Left cardiac atrium (tissue), 4 donors: ENCODE measurements at regions not wholly inside any gene's neighbourhood (a gene's known extent, or its start where the extent isn't known, plus 50 kb on each side); places are given as distances from the start of the nearest gene placed in this dataset.

Experiments used
- ATAC-seq, 2 donors: fragments of 200-7000 bp; cut with Tn5 transposase; one replicate each; pipeline ENCODE4 v1.9.1; 2020; ENCODE audit warnings: mild to moderate bottlenecking in 2 of 2, moderate library complexity in 2 of 2
- DNase-seq: peaks from one replicate; pipeline ENCODE4 v3.0.0-alpha.2; 2020
- intact Hi-C, 2 donors: fragments of 100-400 bp; cut with DNase I; formaldehyde crosslinking; loops; one replicate each; pipeline versions ENCODE4 v1.14.1 to v1.15.1; 2022 to 2023
- donor health status: DM: no; HTN: yes; CAD: no.
- donor health status: DM: no; HTN: yes; CAD: no; lungs with severe emphysema.
- donor health status: DM: yes; HTN: yes; CAD: no.
- donor health status: Dilated cardiomyopathy.

GRCh38 chr7:68434857-68435256, 1163.4 kb upstream of the AUTS2 start:
- no peak for ATAC-seq
- intact Hi-C loops: no loop called here
- DNase-seq: no peak

- intact Hi-C loops: no loop called here
- DNase-seq (no peak), ATAC-seq (no peak)
These were observed 1160.3 kb upstream of the AUTS2 start for GRCh38 chr7:68438016-68438415.

GRCh38 chr7:68438811-68439210, 1159.5 kb upstream of the AUTS2 start:
- intact Hi-C loops: no loop called here
- DNase-seq (no peak), ATAC-seq (no peak)

GRCh38 chr7:68439897-68440296, 1158.4 kb upstream of the AUTS2 start:
- DNase-seq: no peak
- no peak for ATAC-seq
- intact Hi-C loops: no loop called here

- DNase-seq: no peak
- ATAC-seq: no peak
- intact Hi-C loops: no loop called here
These were observed 1157.4 kb upstream of the AUTS2 start for GRCh38 chr7:68440866-68441265.

- DNase-seq (no peak), ATAC-seq (no peak)
- intact Hi-C loops: no loop called here
These were observed 1156.6 kb upstream of the AUTS2 start for GRCh38 chr7:68441645-68442044.

- DNase-seq (no peak), ATAC-seq (no peak)
- intact Hi-C loops: no loop called here
These were observed 1155.2 kb upstream of the AUTS2 start for GRCh38 chr7:68442931-68443631.

GRCh38 chr7:68444042-68444441, 1154.2 kb upstream of the AUTS2 start:
- ATAC-seq: no peak

GRCh38 chr7:68444956-68445355, 1153.3 kb upstream of the AUTS2 start:
- no peak for DNase-seq
- ATAC-seq: no peak
- intact Hi-C loops: no loop called here

More at GRCh38 chr7:68444042-68444441, 1154.2 kb upstream of the AUTS2 start:
- no peak for DNase-seq
- intact Hi-C loops: no loop called here

GRCh38 chr7:68446183-68446582, 1152.1 kb upstream of the AUTS2 start:
- ATAC-seq (no peak), DNase-seq (no peak)
- intact Hi-C loops: no loop called here

GRCh38 chr7:68449099-68449498, 1149.2 kb upstream of the AUTS2 start:
- ATAC-seq: no peak
- intact Hi-C loops: no loop called here
- no peak for DNase-seq

GRCh38 chr7:68449816-68450215, 1148.5 kb upstream of the AUTS2 start:
- DNase-seq: no peak
- intact Hi-C loops: no loop called here
- ATAC-seq: no peak

- ATAC-seq: no peak
- intact Hi-C loops: no loop called here
- no peak for DNase-seq
These were observed 1143.3 kb upstream of the AUTS2 start for GRCh38 chr7:68454931-68455330.

- no peak for DNase-seq
- ATAC-seq: no peak
- intact Hi-C loops: no loop called here
These were observed 1141.8 kb upstream of the AUTS2 start for GRCh38 chr7:68456469-68456868.

GRCh38 chr7:68457481-68457880, 1140.8 kb upstream of the AUTS2 start:
- DNase-seq: no peak
- intact Hi-C loops: no loop called here
- ATAC-seq: no peak

- intact Hi-C loops: no loop called here
- DNase-seq: no peak
- no peak for ATAC-seq
These were observed 1140.0 kb upstream of the AUTS2 start for GRCh38 chr7:68458010-68458908.

- intact Hi-C loops: no loop called here
- ATAC-seq (peak in 1 of 2 donors; percentile 56), DNase-seq (no peak)
These were observed 1136.8 kb upstream of the AUTS2 start for GRCh38 chr7:68461430-68461829.

GRCh38 chr7:68470836-68471435, 1127.3 kb upstream of the AUTS2 start:
- ATAC-seq (no peak), DNase-seq (no peak)
- intact Hi-C loops: no loop called here

GRCh38 chr7:68472688-68473087, 1125.6 kb upstream of the AUTS2 start:
- DNase-seq (no peak), ATAC-seq (no peak)
- intact Hi-C loops: no loop called here

- intact Hi-C loops: no loop called here
- ATAC-seq: no peak
- DNase-seq: no peak
These were observed 1123.5 kb upstream of the AUTS2 start for GRCh38 chr7:68474661-68475216.
